Fibroblast of upper back skin (primary cell): ENCODE measurements at regions not wholly inside any gene's neighbourhood (a gene's known extent, or its start where the extent isn't known, plus 50 kb on each side); places are given as distances from the start of the nearest gene placed in this dataset.

Experiments used
- DNase-seq: peaks from one replicate; pipeline ENCODE4 v3.0.0-alpha.2; 2013

- DNase-seq, result no peak
Observed at GRCh38 chr13:111541345-111541744, 220.9 kb downstream of the TEX29 start.

GRCh38 chr13:111541752-111542529, 221.5 kb downstream of the TEX29 start:
- no peak for DNase-seq

GRCh38 chr13:111542530-111543341, 222.3 kb downstream of the TEX29 start:
- no peak for DNase-seq

GRCh38 chr13:111546921-111547675, 226.7 kb downstream of the TEX29 start:
- no peak for DNase-seq

- DNase-seq, result no peak
Observed at GRCh38 chr13:111547726-111548273, 227.4 kb downstream of the TEX29 start.

- DNase-seq, result no peak
Observed at GRCh38 chr13:111548301-111548700, 227.9 kb downstream of the TEX29 start.

- no peak for DNase-seq
Observed at GRCh38 chr13:111548805-111549204, 228.4 kb downstream of the TEX29 start.

GRCh38 chr13:111549464-111549863, 229.0 kb downstream of the TEX29 start:
- DNase-seq, result no peak

- no peak for DNase-seq
Observed at GRCh38 chr13:111550062-111550461, 229.6 kb downstream of the TEX29 start.

- no peak for DNase-seq
Observed at GRCh38 chr13:111551204-111551820, 230.9 kb downstream of the TEX29 start.

- no peak for DNase-seq
Observed at GRCh38 chr13:111552891-111553655, 232.6 kb downstream of the TEX29 start.

GRCh38 chr13:111554539-111555267, 234.3 kb downstream of the TEX29 start:
- no peak for DNase-seq

GRCh38 chr13:111555268-111555808, 234.9 kb downstream of the TEX29 start:
- no peak for DNase-seq

- DNase-seq, result no peak
Observed at GRCh38 chr13:111555903-111556302, 235.5 kb downstream of the TEX29 start.

GRCh38 chr13:111556496-111556895, 236.1 kb downstream of the TEX29 start:
- no peak for DNase-seq

- DNase-seq, result no peak
Observed at GRCh38 chr13:111557921-111558699, 237.7 kb downstream of the TEX29 start.

- no peak for DNase-seq
Observed at GRCh38 chr13:111558700-111559088, 238.3 kb downstream of the TEX29 start.

- DNase-seq, result no peak
Observed at GRCh38 chr13:111559612-111560403, 239.4 kb downstream of the TEX29 start.
